Sigmoid colon (tissue), 3 donors: ENCODE measurements at regions not wholly inside any gene's neighbourhood (a gene's known extent, or its start where the extent isn't known, plus 50 kb on each side); places are given as distances from the start of the nearest gene placed in this dataset.

Experiments used
- CTCF ChIP-seq, 4 experiments: fragments of 450-650 bp in 3 of 4; fragments of 200-600 bp in 1 of 4; IDR thresholded peaks; one replicate each; pipeline ENCODE4 v1.5.1; 2016 to 2019; ENCODE audit warnings: antibody characterized with exemption in 4 of 4, mild to moderate bottlenecking in 3 of 4, moderate library complexity in 2 of 4
- POLR2A ChIP-seq, 2 donors: fragments of 450-650 bp; IDR thresholded peaks; one replicate each; pipeline ENCODE4 v1.6.1; 2016; ENCODE audit warnings: antibody characterized with exemption in 2 of 2, mild to moderate bottlenecking in 2 of 2, moderate library complexity in 2 of 2

DNA sequence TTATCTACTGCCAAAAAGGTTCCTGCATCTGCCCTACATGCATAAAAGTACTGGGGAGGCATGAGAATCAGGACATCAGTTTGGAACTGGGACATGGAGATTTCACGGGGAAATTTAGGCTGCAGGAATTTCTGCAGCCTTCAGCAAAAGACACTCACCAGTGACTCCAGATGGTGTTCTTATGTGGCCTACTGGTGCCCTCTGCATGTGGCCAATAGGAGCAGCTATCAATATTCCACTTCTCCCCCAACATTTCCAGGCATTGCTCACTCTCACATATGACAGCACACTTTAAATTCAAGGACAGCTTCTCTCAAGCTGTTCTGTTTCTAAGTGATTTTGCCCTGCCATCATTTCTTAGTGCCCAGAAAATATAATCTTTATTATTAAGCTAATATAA lies 570.5 kb upstream of the ARGLU1 start:
- TF ChIP-seq CTCF (IDR thresholded peaks at IDR 0.05) (no peak), POLR2A (IDR thresholded peaks at IDR 0.05) (no peak)
